ENCODE measurements at regions not wholly inside any gene's neighbourhood (a gene's known extent, or its start where the extent isn't known, plus 50 kb on each side); places are given as distances from the start of the nearest gene placed in this dataset.

DNA sequence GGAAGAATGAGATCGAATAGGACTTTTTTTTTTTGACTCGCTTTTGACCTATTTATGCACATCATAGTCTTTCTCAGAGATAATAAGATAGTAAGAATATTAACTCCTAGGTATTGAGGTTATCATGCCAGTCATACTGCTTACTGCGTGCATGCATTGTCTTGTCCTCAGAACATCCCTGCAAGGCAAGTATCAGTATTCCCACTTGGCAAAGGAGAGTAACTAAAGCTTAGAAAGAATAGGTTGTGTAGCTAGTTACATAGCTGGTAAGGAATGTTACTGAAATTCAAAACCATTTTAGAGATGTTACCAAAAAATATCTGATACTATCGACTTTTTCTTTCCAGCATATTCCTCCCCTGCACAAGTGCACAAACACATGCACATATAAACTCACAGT is 296.1 kb upstream of the CLINT1 start:
- no peaks in the 10 kb centered on the region for H4K20me1 ChIP-seq (ENCODE audit: insufficient read depth, low read length)
- H3K79me2 ChIP-seq (ENCODE audit: insufficient read depth, low read length), result no peaks in the 10 kb centered on the region
- peaks cover 2 to 6% (median 2%) of the 10 kb centered on the region in 3 donors for H3K27me3 Mint-ChIP-seq (ENCODE audit: low read depth in 3 of 3)
- TF ChIP-seq, protein P1, sequence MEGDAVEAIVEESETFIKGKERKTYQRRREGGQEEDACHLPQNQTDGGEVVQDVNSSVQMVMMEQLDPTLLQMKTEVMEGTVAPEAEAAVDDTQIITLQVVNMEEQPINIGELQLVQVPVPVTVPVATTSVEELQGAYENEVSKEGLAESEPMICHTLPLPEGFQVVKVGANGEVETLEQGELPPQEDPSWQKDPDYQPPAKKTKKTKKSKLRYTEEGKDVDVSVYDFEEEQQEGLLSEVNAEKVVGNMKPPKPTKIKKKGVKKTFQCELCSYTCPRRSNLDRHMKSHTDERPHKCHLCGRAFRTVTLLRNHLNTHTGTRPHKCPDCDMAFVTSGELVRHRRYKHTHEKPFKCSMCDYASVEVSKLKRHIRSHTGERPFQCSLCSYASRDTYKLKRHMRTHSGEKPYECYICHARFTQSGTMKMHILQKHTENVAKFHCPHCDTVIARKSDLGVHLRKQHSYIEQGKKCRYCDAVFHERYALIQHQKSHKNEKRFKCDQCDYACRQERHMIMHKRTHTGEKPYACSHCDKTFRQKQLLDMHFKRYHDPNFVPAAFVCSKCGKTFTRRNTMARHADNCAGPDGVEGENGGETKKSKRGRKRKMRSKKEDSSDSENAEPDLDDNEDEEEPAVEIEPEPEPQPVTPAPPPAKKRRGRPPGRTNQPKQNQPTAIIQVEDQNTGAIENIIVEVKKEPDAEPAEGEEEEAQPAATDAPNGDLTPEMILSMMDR (IDR thresholded peaks at IDR 0.05), result no peak
- no peaks in the 10 kb centered on the region for H3K36me3 Mint-ChIP-seq
- 89% methylated on average over 1 of the region's 4 CpGs for WGBS (ENCODE audit: insufficient coverage)
- H3K27ac ChIP-seq (ENCODE audit: low read depth in 1 of 2, low read length in 2 of 2), result no peak overlapping the region
- no peak for DNase-seq
- H3K36me3 ChIP-seq (replicated peaks in 1 of 2; ENCODE audit: control insufficient read depth in 1 of 2, insufficient read depth in 2 of 2, low read length in 2 of 2), result no peaks in the 10 kb centered on the region
- intact Hi-C loops (cut with micrococcal nuclease), result no loop called here
- no peak overlapping the region for H3K27ac Mint-ChIP-seq
- no peak overlapping the region for H2AFZ ChIP-seq (ENCODE audit: insufficient read depth, low read depth, low read length, poor library complexity, severe bottlenecking)
- no peaks in the 10 kb centered on the region for H3K4me1 Mint-ChIP-seq
- H3K4me3 ChIP-seq (replicated peaks in 1 of 3; ENCODE audit: low read depth in 2 of 3, low read length in 3 of 3), result no peak overlapping the region
- no peak overlapping the region for H3K4me3 Mint-ChIP-seq
- peaks cover 0 to 3% (median 0%) of the 10 kb centered on the region in 7 donors for H3K9me3 Mint-ChIP-seq
- no peaks in the 10 kb centered on the region for H3K4me1 ChIP-seq (ENCODE audit: control insufficient read depth in 1 of 2, insufficient read depth in 2 of 2, low read length in 2 of 2)
- H3K9ac ChIP-seq (ENCODE audit: insufficient read depth, low read length, poor library complexity, severe bottlenecking), result no peak overlapping the region
- H3K4me2 ChIP-seq (replicated peaks; ENCODE audit: extremely low read depth, low read length, poor library complexity, severe bottlenecking), result no peak overlapping the region
- H3K9me3 ChIP-seq (replicated peaks in 1 of 2; ENCODE audit: control insufficient read depth in 1 of 2, insufficient read depth in 1 of 2, low read length in 2 of 2), result no peaks in the 10 kb centered on the region
- H3K27me3 ChIP-seq (ENCODE audit: control insufficient read depth in 2 of 2, insufficient read depth in 2 of 2, low read length in 2 of 2), result no peaks in the 10 kb centered on the region

- Mint-ChIP-seq H3K9me3 (peaks cover 0 to 3% (median 0%) of the 10 kb centered on the region in 7 donors), H3K27ac (peak overlapping the region in 1 of 7 donors; percentile 60), H3K4me1 (no peaks in the 10 kb centered on the region), H3K27me3 (ENCODE audit: low read depth in 3 of 3) (peaks cover 0 to 6% (median 6%) of the 10 kb centered on the region in 3 donors), H3K4me3 (no peak overlapping the region), H3K36me3 (no peaks in the 10 kb centered on the region)
- Histone ChIP-seq H3K9me3 (replicated peaks in 1 of 2; ENCODE audit: control insufficient read depth in 1 of 2, insufficient read depth in 1 of 2, low read length in 2 of 2) (no peaks in the 10 kb centered on the region), H3K27ac (ENCODE audit: low read depth in 1 of 2, low read length in 2 of 2) (no peak overlapping the region), H3K4me3 (replicated peaks in 1 of 3; ENCODE audit: low read depth in 2 of 3, low read length in 3 of 3) (no peak overlapping the region), H3K27me3 (ENCODE audit: control insufficient read depth in 2 of 2, insufficient read depth in 2 of 2, low read length in 2 of 2) (no peaks in the 10 kb centered on the region), H3K9ac (ENCODE audit: insufficient read depth, low read length, poor library complexity, severe bottlenecking) (no peak overlapping the region), H3K36me3 (replicated peaks in 1 of 2; ENCODE audit: control insufficient read depth in 1 of 2, insufficient read depth in 2 of 2, low read length in 2 of 2) (no peaks in the 10 kb centered on the region), H4K20me1 (ENCODE audit: insufficient read depth, low read length) (no peaks in the 10 kb centered on the region), H3K4me1 (ENCODE audit: control insufficient read depth in 1 of 2, insufficient read depth in 2 of 2, low read length in 2 of 2) (no peaks in the 10 kb centered on the region), H3K79me2 (ENCODE audit: insufficient read depth, low read length) (no peaks in the 10 kb centered on the region), H3K4me2 (replicated peaks; ENCODE audit: extremely low read depth, low read length, poor library complexity, severe bottlenecking) (no peak overlapping the region), H2AFZ (ENCODE audit: insufficient read depth, low read depth, low read length, poor library complexity, severe bottlenecking) (no peak overlapping the region)
- no peak for DNase-seq
- intact Hi-C loops (cut with micrococcal nuclease), result no loop called here
- 91% methylated on average over 2 of the region's 3 CpGs for WGBS (ENCODE audit: insufficient coverage)
- TF ChIP-seq, protein P1 (IDR thresholded peaks at IDR 0.05), result no peak
These were observed 295.5 kb upstream of the CLINT1 start for GRCh38 chr5:158154226-158155005.
